GM18519 (cell line): ENCODE measurements at regions not wholly inside any gene's neighbourhood (a gene's known extent, or its start where the extent isn't known, plus 50 kb on each side); places are given as distances from the start of the nearest gene placed in this dataset.
A peak's percentile ranks its signal among the peaks of the same experiment; 100 is the strongest.

Experiments
- ATAC-seq: cut with Tn5 transposase; IDR thresholded peaks from one replicate; pipeline ENCODE4 v1.9.1; 2021; ENCODE audit warnings: mild to moderate bottlenecking, moderate library complexity; ENCODE audit not compliant: unreplicated experiment, low FRiP score

- peak; percentile 54 for ATAC-seq
Observed at GRCh38 chr20:60403105-60403741, 445.0 kb downstream of the CDH26 start.

GRCh38 chr20:60407011-60407771 lies 449.0 kb downstream of the CDH26 start:
- no peak for ATAC-seq

- no peak for ATAC-seq
Observed at GRCh38 chr20:60407938-60408337, 449.7 kb downstream of the CDH26 start.

- no peak for ATAC-seq
Observed at GRCh38 chr20:60408435-60408834, 450.2 kb downstream of the CDH26 start.

GRCh38 chr20:60410618-60411264 lies 452.5 kb downstream of the CDH26 start:
- ATAC-seq, result no peak

- ATAC-seq, result no peak
Observed at GRCh38 chr20:60411813-60412212, 453.6 kb downstream of the CDH26 start.

GRCh38 chr20:60420676-60421229 lies 462.5 kb downstream of the CDH26 start:
- no peak for ATAC-seq

GRCh38 chr20:60422848-60423247 lies 464.6 kb downstream of the CDH26 start:
- ATAC-seq, result no peak

GRCh38 chr20:60424267-60424902 lies 466.2 kb downstream of the CDH26 start:
- ATAC-seq, result no peak

- ATAC-seq, result no peak
Observed at GRCh38 chr20:60427516-60427915, 469.3 kb downstream of the CDH26 start.

GRCh38 chr20:60428651-60429050 lies 470.4 kb downstream of the CDH26 start:
- no peak for ATAC-seq

- no peak for ATAC-seq
Observed at GRCh38 chr20:60430516-60431001, 472.3 kb downstream of the CDH26 start.

GRCh38 chr20:60431349-60431748 lies 473.1 kb downstream of the CDH26 start:
- no peak for ATAC-seq

GRCh38 chr20:60437418-60437817 lies 479.2 kb downstream of the CDH26 start:
- no peak for ATAC-seq

- ATAC-seq, result peak; percentile 55
Observed at GRCh38 chr20:60446267-60447111, 488.3 kb downstream of the CDH26 start.

- no peak for ATAC-seq
Observed at GRCh38 chr20:60447703-60448102, 489.5 kb downstream of the CDH26 start.

GRCh38 chr20:60453388-60454246 lies 495.4 kb downstream of the CDH26 start:
- ATAC-seq, result no peak

- no peak for ATAC-seq
Observed at GRCh38 chr20:60454491-60454890, 496.3 kb downstream of the CDH26 start.

GRCh38 chr20:60455272-60455671 lies 497.0 kb downstream of the CDH26 start:
- no peak for ATAC-seq
